RKO (cell line): ENCODE measurements at regions not wholly inside any gene's neighbourhood (a gene's known extent, or its start where the extent isn't known, plus 50 kb on each side); places are given as distances from the start of the nearest gene placed in this dataset.
"Not testable (repeated sequence)": the region's sequence is repeated elsewhere in the genome, so short reads cannot be mapped to it uniquely, and the experiment has no call there.

Experiments
- DNase-seq: peaks from one replicate; pipeline ENCODE4 v3.0.0-alpha.2; 2016; ENCODE audit warnings: low spot score

DNA sequence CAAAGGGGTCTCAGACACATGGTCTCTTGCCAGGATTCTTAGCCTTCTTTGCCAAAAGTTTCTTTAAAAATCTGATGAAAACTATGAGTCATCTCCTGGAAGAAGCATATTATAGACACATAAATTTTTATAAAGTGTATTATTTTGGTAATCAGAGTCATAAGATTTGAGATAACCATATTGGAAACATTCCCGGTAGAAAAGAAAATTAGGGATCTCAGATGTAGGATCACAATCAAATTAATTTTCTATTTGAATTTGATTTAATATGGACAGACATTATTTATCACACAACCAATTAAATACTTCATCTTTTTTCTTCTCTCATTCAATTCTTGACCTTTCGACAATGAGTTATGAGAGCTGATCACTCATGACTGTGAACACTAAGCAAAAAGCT is 347.7 kb upstream of the CDH8 start:
- DNase-seq, result no peak

DNA sequence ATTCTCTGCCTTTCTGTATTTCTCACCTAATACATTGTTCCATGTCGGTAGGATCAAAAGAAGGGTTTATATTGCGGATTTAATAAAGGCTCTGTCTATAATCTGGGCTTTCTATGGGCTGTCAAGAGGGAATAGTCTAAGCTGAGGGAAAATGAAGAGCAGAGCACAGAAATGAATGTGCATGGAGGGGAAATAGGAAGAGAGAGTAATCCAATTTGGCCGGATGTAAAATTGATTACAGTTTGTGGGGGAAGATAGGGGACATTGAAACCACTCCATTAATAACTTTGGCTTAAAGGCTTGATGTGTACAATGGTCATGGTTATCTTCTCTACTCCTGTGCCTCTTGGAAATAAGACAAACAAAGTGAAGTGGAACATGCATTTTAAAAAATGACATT is 334.2 kb upstream of the CDH8 start:
- DNase-seq, result no peak

DNA sequence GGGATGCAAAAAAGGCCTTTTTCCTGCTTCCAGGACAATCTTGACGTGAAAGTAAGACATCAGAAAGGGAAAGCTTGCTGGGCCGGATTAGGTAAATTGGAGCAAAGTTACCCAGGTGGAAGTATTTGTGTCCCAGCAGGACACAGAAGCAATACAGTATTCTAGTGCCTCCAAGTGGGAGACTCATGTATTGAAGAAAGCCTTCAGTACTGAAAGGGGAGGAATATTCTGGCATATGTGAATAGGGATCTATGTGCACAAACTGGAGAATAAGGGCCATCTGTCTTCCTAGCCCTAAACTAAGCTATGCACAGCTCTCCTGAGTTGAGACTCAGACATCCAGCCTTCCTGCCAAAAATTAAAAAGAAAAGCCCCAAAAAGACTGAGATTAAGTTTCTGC is 327.3 kb upstream of the CDH8 start:
- DNase-seq, result no peak

DNA sequence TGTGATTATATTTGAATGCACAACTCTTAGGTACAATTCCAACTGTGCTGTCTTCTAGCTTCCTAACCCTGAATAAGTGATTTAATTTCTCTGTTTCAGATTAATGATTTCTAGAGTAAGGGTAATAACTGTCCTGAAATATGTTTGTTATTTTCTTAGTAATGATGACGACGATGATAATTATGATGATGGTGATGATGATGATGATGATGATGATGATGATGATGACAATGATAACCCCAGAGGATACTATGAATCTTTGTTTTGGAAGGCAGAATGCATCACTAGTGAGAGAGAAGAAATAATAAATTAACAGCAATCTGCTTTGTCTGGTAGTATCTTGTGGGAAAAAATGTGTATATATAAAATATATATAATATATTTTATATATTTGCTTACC is 317.1 kb upstream of the CDH8 start:
- DNase-seq, result no peak

DNA sequence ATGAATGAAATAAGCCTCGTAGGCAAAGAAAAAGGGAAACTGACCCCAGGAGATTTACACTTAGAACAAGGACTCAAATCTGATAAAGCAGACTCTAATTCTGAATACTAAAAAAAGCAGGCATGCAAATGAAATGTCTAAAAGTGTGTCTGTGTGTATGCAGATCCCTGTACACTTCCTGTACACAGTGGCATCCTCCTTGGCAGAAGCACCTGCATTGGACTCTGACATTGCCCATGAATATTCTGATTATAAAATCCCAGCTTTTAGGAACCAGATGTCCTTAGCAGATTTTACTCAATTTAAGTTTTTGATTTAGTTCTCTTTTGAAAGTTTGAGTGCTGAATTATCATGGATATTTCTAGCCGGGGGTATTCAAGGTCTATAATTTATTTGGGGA is 306.0 kb upstream of the CDH8 start:
- no peak for DNase-seq

DNA sequence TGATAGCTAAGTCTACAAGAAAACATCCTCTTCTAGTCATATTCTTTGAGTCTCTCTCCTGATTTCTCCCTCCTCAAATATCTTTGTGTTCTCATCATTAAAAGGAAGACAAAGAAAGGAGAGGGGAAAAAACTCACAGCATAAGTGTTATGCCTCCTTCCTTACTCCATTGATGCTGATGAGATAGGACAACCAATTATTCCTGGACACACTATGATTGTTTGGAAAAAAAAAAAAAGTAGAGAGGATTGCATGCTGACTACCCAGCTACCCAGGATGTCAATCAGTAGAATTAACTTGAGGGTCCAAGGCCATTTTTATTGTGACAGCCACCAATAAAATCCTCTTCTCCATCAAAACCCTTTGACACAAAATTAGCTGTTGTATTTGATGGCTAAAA is 299.1 kb upstream of the CDH8 start:
- DNase-seq, result no peak

DNA sequence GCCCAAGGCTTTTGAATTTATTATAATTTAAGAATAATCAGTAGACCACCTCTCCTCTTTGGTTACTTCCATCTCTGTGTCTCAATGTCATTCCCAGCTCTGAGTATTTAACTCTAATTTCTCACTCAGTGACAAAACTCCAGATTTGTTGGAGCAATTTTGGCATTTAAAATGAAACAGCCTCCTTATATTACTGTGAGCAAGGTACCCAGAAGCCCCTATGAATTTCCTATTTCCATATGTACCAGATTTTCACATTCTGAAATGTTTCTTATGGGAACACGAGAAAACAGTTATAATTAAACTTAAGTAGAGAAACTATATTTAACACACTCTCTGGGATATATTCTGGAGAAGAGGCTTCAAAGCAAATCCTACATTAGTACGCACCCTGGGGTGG is 285.4 kb upstream of the CDH8 start:
- no peak for DNase-seq

DNA sequence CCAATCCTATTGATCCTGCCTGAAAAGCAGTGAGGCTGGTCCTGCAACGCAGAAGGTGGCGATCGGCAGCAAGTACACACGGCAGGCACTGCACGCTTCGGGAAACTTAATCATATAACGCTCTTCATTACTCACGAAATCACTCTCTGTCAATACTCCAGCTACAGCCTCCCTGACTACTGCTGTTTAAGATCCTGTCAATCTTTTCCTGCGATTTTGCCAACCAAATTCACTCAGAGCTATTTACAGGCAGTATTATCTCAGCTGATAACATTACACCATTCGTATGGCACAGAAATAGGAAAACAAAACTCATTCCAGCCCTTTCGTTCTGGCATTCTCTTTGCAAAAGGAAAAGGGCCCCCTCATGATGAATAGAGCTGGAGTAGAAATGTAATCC is 262.4 kb upstream of the CDH8 start:
- DNase-seq, result no peak

DNA sequence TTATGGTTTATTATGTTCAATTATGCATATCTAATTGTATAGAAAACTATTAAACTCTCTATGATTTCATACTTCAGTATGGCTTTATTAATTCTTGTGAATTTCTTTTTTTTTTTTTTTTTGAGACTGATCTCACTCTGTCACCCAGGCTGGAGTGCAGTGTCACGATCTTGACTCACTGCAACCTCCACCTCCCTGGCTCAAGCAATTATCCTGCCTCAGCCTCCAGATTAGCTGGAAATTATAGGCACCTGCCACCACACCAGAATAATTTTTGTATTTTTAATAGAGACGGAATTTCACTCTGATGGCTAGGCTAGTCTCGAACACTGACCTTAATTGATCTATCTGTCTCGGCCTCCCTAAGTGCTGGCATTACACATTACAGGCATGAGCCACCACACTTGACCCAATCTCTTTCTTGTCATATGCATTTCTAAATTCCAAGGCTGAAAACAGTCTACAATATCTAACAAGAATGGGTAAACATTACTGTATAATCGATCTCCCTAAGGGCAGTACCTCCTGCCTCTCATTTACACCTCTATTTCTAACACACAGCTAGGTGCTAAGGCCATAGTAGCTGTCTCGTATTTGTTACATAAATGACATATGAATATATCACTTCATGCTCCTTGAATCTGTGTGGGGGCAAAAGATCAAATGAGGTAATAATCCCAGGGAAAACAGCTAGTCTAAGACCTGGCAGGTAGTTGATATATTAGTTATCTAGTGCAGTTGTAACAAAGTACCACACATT is 258.2 kb upstream of the CDH8 start:
- no peak for DNase-seq

DNA sequence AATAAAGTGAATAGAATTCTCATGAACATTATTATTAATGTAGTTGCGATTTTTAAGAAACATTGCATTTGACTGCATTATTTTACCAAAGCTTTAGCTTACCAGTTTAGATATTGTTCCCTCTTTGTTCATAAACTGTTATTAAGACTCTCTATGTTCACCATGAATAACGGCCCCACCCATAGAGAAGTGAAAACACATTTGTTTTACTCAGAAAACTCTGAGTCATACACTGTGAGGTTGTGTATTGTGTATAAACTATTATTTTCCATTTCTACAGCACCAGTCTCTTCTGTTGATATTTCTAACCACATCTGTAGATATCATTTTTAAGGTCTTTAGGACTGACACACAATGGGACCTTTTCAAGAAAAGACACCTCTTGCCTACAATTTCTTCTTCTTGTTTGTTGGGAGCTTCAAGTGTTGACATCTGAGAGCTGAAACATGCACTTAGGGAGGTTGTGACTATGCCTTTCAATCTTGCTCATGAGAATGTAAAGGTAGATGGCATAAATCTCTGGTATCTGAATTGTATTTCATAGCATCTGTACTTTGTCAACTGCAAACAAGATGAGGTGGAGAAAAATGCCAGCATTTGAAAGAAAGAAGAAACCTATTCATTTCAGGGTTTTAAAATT is 252.9 kb upstream of the CDH8 start:
- DNase-seq, result no peak

DNA sequence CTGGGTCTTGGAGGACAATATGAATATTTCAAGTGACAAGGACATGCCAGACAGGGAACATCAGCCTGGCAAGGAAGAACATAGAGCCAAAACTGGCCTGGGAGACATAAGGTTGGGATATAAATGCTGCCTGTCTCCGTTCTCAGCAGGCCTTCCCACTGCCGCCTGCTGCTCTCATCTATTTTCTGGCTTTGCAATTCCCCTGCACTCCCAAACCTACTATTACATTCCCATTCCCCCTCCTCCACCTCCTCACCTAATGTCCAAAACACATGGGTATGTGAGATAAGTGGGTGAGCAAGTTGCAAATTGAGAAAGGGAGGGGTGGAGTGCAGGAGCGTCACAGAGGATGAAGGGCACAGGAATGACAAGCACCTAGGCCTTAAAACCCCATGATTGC is 244.3 kb upstream of the CDH8 start:
- DNase-seq, result no peak

DNA sequence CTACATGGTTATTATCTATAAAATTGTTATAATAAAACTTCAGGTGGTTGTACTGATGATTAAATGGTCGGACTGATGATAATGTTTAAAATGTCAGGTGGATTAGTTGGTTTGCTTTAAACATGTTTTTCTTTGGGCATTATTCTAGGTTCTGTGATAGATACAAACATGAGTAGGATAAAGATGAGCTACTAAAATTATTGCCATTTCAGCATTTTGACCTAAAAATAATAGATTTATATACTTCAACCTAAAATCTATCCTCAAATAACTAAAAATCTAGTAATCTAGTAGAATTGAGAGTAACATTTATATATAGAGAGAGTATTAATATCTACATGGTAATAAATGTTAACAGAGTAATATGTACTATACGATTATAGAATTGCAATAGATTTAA is 241.7 kb upstream of the CDH8 start:
- no peak for DNase-seq

DNA sequence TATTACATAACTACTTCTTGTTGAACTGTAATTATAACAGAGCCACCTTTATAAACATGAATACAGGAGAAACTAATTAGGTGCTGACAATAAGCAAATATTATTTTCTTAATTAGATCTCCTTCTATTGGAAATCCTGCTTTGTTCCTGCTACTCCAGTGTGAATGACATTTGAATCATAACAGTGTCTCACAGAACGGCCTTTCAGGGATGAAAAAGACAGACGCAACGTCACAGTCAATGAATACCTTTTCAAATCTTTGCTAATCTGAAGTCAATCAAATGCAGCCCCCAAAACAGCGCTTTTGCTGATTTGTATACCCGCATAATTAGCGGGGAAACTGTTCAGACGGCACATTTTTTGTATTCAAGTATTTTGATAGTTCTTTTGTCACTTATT is 240.4 kb upstream of the CDH8 start:
- DNase-seq, result no peak

DNA sequence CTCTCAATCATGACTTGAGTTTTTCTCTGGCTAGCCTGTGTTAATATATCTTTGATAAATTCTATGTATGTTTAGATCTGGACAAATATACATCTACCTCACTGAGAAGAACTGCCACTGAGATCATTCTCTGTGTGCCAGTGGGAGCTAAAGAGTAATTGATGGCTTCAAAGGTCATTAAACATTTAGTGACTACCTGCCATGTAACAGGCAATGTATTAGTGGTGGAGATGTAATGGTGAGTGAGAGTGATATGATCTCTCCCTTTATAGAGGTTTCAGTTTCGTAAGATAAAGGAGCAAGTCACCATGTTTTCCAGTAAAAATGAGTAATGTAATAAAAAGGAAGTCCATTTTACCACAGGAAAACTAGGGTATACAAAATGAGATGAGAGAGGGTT is 235.8 kb upstream of the CDH8 start:
- DNase-seq, result no peak

DNA sequence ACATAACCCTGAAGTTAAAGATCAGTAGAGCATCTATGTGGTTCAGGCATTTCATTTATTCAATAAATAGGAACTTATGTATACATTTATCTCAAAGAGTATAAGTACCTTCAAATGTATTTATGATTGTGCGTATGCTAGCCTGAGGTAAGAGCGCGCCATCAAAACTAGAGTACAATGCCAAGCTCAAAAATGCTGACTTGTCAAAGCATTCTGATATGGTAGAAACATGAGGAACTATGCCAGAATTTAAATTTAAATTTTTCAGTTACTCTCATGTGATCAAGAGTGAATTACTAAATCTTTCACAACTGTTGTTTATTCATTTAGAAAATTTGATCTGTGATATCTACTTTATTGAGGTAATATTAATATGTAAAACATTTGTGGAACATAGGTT is 225.5 kb upstream of the CDH8 start:
- no peak for DNase-seq

DNA sequence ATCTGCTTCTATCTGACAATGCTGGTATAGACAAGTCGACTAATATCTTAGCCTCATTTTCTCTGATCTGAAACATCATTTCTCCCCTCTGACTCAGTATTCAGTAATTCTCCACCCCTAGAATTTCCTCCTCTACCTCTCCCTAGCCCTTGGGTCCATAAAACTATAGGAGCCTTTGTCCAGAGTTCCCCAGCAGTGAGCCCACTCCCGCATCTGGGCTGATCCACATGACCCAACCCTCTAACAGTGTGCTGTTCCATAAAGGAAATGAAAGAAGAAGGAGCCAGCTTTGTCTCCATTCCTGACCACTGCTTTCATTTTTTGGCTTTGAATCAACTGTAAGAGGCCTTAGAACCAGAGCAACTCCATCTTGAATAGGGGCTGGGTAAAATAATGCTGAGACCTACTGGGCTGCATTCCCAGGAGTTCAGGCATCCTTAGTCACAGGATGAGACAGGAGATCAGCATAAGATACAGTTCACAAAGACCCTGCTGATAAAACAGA is 222.7 kb upstream of the CDH8 start:
- not testable (repeated sequence) for DNase-seq

DNA sequence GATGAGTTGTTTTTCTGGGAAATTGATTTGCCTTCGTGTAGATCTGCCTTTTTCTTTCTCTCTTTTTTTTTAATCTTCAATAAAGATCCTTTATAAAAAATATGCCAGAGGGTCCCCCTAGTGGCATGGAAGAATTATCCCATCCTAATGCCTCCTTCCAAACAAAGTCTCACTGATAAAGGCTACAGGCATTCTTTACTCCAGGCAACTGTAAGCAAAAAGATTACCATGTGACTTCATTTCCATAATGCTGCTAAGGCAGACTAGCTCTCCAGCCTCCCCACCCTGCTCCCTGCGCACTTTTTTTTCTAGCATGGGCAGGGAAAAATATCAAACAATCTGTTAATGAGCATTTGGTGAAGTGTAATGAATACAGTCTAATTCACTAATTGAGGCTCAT is 220.2 kb upstream of the CDH8 start:
- peak; percentile 66 for DNase-seq

DNA sequence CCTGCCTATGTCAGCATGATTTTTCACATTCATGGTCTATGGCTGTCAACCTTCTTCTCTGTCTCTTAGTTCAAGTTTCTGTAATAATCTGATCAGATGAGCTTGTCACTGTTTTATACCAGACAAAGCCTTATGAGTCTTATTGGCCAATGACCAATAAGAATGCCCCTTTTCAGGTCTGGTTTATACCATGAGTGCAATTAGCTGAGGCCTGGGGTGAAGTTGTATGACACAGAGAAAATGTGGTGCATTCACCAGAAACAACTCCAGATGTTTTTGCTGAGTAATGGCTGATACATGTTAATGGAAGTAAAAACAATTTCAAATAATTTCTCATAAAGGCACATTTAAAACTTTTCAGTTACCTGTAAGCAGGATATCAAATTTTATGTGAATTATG is 218.6 kb upstream of the CDH8 start:
- DNase-seq, result no peak

DNA sequence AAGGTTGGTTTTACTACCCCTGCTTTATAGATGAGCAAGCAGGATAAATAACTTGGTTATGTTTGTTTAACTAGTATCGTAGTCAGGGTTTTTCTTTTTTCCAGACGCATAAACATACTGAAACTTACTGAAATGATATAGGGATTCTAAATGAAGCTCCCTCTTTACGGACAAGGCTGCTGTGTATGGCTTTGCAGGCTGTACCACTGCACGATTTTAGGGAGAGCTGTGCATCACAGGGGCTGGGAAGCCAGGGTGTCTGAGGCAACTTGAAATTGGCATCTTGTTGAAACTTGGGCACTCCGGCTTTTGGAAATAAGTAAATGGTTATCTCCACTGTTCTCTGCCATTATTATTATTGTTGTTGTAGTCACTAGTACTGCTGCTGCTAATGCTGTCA is 218.1 kb upstream of the CDH8 start:
- DNase-seq, result no peak

DNA sequence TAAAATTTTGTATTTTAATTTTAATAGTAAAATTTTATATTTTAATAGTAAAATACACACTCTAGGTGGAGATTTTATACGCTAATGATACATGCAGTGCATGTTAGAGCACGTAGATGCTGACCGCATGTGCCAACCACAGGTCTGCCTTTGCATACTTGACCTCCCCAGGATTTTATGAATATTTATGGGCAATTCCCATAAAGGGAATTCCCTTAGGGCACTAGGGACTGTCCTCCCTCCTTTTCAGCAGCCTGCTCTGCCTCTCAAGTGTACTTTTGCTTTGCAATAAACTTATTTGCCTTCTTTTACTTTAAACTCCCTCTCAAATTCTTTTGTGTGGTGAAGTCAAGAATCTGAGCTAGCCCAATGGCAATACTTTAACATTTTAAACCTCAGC is 217.7 kb upstream of the CDH8 start:
- DNase-seq, result no peak

DNA sequence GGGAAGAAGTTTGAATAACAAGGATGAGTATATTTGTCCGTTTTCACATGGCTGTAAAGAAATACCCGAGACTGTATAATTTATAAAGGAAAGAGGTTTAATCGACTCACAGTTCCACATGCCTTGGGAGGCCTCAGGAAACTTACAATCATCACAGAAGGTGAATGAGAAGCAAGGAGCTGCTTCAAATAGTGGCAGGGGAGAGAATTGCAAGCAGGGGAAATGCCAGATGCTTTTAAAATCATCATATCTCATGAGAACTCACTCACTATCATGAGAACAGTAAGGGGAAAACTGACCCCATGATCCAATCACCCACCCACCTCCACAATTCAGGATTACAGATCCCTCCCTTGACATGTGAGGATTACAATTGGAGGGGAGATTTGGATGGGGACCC is 212.8 kb upstream of the CDH8 start:
- no peak for DNase-seq

DNA sequence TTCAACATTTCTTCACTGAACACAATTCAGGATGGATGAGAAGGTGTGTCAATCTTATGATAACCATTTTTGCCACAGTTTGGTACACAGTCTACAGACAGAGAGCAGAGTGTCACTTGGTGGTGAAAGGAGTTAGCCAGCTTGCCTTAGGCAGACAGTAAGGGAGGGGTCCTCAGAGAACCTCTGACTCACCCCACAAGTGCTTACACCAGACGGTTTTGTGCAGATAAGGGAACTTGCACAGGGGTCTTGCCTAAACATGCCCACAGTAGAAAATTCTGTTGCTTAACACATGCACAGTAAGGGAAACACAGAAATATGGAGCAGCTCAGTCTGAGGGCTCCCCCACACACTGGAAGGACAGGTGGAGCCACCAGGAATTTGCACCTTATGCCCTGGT is 204.5 kb upstream of the CDH8 start:
- no peak for DNase-seq

DNA sequence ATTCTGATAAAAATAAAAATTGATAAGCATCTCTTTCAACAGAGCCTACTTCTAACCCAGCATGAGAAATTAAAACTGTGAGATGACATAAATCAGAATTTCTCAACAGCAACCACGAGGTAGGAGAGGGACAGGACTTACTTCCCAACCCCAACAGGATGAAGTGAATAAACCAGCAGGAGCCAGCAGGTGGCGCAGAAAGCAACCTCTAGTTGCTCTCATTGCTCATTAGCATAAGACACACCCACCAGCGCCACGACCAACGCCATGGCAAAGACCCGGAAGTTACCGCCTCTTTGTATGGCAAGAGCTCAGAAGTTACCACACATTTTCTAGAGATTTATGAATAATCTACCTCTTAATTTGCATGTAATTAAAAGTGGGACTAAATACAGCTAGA is 189.4 kb upstream of the CDH8 start:
- peak; percentile 88 for DNase-seq

DNA sequence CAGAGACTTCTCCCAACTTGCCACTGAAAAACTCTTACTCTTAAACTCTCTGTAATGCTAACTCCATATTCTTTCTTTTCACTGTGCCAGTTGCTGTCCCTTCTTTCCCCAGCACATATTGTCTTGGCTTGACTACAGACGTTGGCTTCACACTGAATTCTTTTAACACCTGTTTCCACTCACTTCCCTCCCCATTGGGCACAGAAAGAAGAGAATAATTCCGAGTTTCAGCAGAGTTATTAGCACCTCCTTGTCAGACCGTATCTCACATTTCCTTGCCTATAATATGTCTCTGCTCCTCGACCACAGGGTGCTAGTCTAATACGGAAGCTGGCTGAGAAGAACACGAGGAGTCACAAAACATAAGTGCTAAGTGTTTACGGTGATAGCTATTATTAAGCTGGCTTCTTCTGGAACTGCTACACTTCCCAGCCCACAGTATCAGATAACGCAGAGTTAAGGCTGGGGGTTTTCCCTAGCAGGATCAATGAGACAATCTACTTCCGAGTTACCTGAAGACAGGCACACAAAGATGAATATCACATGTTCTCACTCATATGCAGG is 188.5 kb upstream of the CDH8 start:
- no peak for DNase-seq
